GM19240 (cell line): ENCODE measurements at regions not wholly inside any gene's neighbourhood (a gene's known extent, or its start where the extent isn't known, plus 50 kb on each side); places are given as distances from the start of the nearest gene placed in this dataset.
A peak's percentile ranks its signal among the peaks of the same experiment; 100 is the strongest.

ENCODE experiments used
- DNase-seq: peaks from one replicate; pipeline ENCODE4 v3.0.0; 2011; ENCODE audit warnings: low spot score; ENCODE audit not compliant: insufficient read length

DNA sequence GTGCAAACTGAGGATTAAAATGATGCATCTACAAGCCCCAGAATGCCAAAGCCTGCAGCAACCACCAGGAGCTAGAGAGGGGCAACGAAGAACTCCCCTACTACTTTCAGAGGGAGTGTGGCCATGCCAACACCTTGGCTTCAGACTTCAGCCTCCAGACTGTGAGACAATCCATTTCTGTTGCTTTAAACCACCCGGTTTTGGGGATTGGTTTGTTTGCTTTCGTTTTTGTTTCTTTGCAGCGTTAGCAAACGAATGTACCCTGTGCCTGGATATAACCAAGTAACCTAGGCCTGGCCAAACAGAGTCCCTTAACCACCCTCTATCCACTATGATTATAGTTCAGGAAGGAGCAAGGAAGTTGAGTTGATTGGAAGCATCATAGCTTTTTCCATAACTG, 171.2 kb upstream of the NCK2 start:
- no peak for DNase-seq

DNA sequence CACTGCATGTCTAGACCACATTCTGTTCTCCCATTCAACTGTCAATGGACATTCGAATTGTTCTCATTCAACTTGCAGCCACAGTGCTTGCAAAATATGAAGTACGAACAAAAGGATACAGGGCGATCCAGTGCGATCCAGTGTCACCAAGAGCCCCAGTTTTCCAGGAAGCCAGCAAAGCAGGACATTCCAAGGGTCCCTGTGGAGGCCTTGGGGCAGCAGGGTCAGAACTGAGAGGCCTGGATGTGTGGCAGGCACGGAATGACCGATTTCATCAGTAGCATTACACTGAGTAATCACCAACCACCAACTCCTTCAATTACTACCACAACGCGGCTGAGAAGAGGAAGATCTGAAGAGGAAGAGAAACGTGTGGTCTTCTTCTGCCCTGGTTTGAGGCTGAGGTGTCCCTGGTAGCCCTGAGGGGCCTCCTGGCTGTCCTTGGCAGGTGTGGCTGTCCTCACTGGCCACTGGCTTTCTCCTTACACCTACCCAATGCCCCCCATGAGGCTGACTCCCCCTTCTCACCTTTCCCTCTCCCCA, 172.7 kb upstream of the FHL2 start:
- no peak for DNase-seq

DNA sequence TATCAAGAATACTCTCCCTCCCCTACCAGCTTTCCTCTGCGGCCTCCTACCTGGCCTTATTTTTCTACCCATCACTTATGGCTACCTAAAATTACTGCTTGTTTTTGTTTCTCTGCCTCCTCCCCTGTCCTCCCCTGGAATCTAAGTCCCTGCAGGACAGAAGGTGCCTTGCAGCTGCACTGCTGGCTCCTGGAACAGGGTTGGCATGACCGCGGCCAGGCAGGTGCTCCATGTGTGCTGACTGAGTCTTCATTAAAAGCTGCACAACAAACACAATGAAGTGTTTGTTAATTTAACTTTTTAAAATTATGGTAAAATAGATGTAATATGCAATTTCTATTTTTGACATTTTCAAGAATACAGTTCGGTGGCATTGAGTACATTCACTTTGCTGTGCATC, 171.9 kb upstream of the FHL2 start:
- DNase-seq, result no peak

DNA sequence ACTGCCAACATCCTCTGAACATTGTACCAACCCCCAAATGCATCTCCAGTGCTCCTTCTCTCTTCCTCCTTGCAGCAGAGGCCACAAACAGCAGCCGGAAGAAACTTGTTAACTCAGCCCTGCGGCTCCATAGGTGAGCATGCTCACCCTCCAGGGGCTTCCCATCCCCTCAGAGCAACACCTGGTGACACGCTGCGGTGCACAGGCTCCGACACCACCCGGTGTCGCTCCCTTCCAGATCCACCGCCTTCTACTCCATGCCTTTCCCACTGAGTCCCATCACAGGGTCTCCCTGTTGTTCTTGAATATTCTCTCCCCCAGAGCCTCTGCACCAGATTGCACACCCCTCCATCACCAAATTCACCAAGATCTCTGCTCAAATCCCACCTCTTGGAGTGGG, 171.5 kb upstream of the FHL2 start:
- DNase-seq, result no peak

- DNase-seq, result no peak
Measured at GRCh38 chr2:105569606-105570005, 170.8 kb upstream of the FHL2 start.

GRCh38 chr2:105567996-105568494, 169.2 kb upstream of the FHL2 start:
- no peak for DNase-seq

DNA sequence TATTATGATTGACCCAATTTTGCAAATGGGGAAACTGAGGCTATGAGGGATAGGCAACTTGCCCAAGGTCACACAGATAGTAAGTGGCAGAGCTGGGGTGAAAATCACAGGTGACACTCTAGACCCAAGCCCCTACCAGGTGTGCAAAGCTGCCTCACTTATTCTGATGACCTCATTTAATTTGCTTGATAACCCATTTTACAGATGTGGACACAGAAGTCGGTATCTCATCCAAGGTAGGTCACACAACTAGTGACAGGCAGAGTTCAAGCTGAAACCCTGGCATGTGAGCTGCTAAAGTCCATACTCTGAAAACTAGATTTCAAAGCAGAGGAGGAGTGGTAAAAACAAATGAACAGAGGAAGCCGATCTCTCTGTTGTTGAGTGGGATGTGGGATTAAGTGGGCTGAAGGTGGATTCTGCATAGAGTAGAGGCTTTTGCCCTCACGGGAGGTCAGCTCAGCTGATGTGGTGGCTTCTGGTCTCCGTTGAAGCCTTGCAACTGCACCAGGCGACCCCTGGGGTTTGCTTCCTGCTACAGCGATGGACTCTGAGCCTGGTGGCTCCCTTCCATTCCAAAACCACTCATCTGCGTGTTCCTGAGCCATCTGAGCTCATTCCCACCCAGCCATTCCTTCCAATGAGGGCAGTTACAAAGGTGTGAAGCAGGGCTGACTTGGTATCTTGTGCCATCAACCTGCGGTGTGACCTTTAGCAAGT, 164.3 kb upstream of the FHL2 start:
- DNase-seq, result no peak

DNA sequence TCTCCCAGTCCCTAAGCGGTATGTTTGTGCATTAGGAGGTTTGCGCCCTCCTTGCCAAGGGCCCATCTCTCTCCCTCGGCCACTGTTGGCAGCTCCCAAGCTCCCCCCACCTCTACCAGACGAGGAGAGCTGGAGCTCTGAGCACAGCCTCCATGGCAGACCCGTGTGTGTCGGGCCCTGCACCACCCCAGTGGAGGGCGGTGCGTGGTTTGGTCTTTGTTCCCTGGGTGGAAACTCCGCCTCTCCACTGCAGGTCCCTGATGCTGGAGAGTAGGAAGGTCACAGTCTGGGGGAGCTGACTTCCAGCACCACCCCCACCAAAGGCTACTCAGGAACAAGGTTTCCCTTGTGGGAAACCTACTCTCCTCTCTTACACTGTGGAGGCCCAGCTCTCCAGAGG, 162.6 kb upstream of the FHL2 start:
- no peak for DNase-seq

DNA sequence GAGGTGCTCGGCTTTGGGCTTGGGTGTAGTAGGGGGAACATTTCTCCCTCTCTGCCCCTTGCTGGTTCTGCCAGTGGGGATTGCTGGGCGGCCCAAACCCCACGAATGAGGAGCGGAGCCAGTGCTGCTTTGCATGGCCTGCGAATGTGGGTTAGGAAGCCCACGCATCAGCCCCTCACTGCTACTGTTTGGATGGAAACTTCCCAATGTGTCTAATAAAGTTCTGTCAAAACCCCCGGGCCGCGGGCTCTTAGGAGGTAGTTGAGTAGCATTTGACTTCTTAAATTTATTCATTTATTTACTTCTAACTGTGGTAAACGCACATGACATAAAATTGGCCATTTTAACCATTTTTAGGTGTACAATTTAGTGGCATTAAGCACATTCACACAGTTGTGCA, 161.3 kb upstream of the FHL2 start:
- no peak for DNase-seq

GRCh38 chr2:105557021-105557920, 158.4 kb upstream of the FHL2 start:
- DNase-seq, result no peak

GRCh38 chr2:105556366-105556765, 157.5 kb upstream of the FHL2 start:
- no peak for DNase-seq

DNA sequence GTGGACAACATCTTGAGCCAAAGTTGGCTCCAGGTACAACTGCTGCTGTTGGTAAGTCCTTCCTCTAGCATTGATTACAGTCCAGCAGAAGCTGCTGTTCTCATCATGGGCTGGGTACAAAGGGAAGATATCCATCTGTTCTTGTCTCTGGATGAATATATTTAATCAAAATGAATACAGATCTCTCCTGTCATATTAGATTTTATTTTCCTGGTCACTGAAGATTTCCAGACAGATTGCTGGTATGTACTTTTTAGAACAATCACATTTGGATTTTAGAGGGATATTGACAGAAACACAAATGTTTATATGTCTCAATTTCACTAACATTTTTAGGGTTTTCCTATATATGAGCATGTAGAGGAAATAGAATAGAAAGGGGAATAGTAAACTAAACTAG, 155.4 kb upstream of the FHL2 start:
- DNase-seq, result no peak

- no peak for DNase-seq
Measured at GRCh38 chr2:105553538-105554196, 154.8 kb upstream of the FHL2 start.

DNA sequence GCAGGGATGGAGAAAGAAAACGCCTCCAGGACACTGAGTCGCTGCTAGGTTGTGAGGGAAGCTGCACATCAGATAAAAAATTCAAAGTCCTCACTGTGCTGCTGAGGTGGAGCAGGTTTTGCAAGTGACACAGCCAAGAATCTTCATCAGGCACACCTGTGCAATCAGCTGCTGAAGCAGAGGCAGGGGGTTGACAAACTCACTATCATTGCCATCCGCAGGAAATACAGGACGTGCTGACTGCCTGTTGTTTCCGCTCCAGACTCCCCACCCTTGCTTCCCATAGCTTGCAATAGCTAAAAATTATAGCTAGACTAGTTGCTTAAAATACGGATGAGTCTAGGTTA, 147.8 kb upstream of the FHL2 start:
- no peak for DNase-seq

- DNase-seq, result peak; percentile 50
Measured at GRCh38 chr2:105545730-105546627, 147.1 kb upstream of the FHL2 start.

DNA sequence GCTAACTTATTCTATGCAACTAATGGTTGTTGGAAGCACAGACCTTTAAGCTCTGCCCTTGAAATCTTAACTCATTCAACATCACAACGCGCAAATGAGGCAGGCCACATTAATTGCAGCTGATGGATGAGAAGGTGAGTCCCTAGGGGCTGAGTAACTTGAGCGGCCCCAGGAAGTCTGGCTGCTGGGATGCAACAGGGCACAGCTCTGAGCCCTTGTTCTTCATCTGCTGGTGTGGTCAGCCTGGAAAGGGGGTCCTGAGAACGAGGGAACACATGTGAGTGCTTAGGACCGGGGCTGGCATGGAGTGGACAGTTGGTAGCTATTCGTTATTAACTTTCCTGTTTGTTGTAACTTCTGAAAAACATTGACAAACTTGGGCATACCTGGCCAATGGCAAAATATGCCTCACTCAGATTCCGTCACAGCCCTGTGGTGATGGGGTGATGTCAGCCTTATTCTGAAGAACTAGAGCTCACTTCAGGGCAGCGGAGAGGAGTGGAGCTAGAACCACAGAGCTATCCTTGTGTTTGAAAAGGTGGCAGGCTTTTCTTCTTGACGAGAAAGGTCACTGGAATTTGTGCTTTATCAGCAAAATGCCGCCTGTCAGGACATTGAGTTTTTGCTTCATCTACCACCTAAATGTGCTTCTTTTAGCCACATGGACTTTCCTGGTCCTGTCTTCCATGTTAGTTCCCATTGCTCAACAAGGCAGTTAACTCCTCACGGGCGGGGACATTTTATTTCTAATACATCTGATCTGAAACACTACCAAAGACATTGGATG, 145.9 kb upstream of the FHL2 start:
- DNase-seq, result no peak

DNA sequence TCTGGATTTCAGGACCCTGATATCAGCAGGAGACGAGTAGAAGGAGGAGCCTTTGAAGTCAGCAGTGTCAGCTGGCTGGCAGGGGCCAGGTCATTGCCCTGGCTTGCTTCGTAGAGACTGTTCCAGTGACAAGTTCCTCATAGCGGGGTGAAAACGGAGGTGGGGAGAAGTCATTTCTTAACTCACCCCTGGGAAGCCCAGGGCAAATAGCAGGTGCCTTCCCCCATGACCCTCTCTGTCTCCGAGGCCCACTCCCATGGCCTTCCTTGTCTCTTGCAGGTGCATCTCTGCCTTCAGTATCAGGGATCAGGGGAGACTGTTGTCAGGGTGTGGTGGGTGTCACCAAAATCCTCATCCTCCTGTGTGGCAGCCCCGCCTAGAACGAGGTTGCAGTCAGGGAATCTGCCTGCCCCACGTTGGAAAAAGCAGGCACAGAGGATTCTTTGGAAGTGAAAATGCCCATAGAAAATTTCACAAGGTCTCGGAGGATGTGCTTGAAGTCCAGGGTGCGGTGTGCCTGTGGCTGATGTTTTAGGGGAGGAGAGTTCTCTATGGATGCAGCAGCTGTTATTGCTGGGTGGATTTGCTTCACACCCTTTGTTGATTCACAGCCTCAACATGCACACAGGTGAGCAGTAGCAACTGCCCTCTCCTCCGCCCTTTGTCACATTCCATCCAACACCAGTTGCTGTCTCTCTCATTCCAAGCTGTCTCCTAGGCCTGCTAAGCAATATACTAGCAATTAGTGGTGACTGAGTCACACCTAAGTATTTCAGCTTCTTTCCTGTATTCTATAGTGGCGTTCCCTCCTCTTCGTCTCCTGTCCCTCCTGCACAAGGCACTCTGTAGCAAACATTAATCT, 142.6 kb upstream of the FHL2 start:
- no peak for DNase-seq

GRCh38 chr2:105540642-105541041, 141.8 kb upstream of the FHL2 start:
- DNase-seq, result no peak

GRCh38 chr2:105539331-105539730, 140.5 kb upstream of the FHL2 start:
- no peak for DNase-seq
